Breast epithelium (tissue), 3 donors: ENCODE measurements at regions not wholly inside any gene's neighbourhood (a gene's known extent, or its start where the extent isn't known, plus 50 kb on each side); places are given as distances from the start of the nearest gene placed in this dataset.

ENCODE experiments used
- CTCF ChIP-seq, 3 donors: fragments of 450-650 bp; IDR thresholded peaks; one replicate each; pipeline ENCODE4 v1.5.1; 2016 to 2017; ENCODE audit warnings: antibody characterized with exemption in 3 of 3, mild to moderate bottlenecking in 3 of 3, moderate library complexity in 3 of 3
- POLR2A ChIP-seq: fragments of 450-650 bp; IDR thresholded peaks from one replicate; pipeline ENCODE4 v1.6.1; 2016; ENCODE audit warnings: antibody characterized with exemption, mild to moderate bottlenecking, moderate library complexity
- POLR2AphosphoS5 ChIP-seq, 3 donors: sonication (generic); formaldehyde crosslinking; IDR thresholded peaks; one replicate each; pipeline ENCODE4 v1.6.1; 2017; ENCODE audit warnings: antibody characterized with exemption in 3 of 3

- TF ChIP-seq CTCF (IDR thresholded peaks at IDR 0.05) (no peak), POLR2A (no peak), POLR2AphosphoS5 (IDR thresholded peaks at IDR 0.05) (no peak)
Observed at GRCh38 chr5:152146566-152146965, 221.9 kb upstream of the GLRA1 start.
